HG03469 (cell line): ENCODE measurements at regions not wholly inside any gene's neighbourhood (a gene's known extent, or its start where the extent isn't known, plus 50 kb on each side); places are given as distances from the start of the nearest gene placed in this dataset.

ENCODE experiments used
- ATAC-seq: cut with Tn5 transposase; IDR thresholded peaks from one replicate; pipeline ENCODE4 v1.9.1; 2021; ENCODE audit warnings: mild to moderate bottlenecking, moderate library complexity, moderate number of reproducible peaks; ENCODE audit not compliant: unreplicated experiment

- peak; percentile 98 for ATAC-seq
These were observed 110.2 kb downstream of the ELAPOR2 start for GRCh38 chr7:86949052-86949778.

GRCh38 chr7:86947929-86948328 lies 111.5 kb downstream of the ELAPOR2 start:
- ATAC-seq, result no peak

GRCh38 chr7:86943447-86943846 lies 116.0 kb downstream of the ELAPOR2 start:
- ATAC-seq, result no peak

- no peak for ATAC-seq
These were observed 116.5 kb downstream of the ELAPOR2 start for GRCh38 chr7:86942995-86943394.

GRCh38 chr7:86942081-86942480 lies 117.4 kb downstream of the ELAPOR2 start:
- ATAC-seq, result no peak

GRCh38 chr7:86939197-86939814 lies 120.1 kb downstream of the ELAPOR2 start:
- no peak for ATAC-seq

- ATAC-seq, result no peak
These were observed 122.0 kb downstream of the ELAPOR2 start for GRCh38 chr7:86937363-86937878.

GRCh38 chr7:86933295-86933845 lies 126.1 kb downstream of the ELAPOR2 start:
- ATAC-seq, result no peak

GRCh38 chr7:86932038-86932512 lies 127.4 kb downstream of the ELAPOR2 start:
- no peak for ATAC-seq

GRCh38 chr7:86931439-86931838 lies 128.0 kb downstream of the ELAPOR2 start:
- no peak for ATAC-seq

GRCh38 chr7:86930554-86931307 lies 128.7 kb downstream of the ELAPOR2 start:
- no peak for ATAC-seq

GRCh38 chr7:86929293-86930109 lies 130.0 kb downstream of the ELAPOR2 start:
- no peak for ATAC-seq

GRCh38 chr7:86928308-86928707 lies 131.1 kb downstream of the ELAPOR2 start:
- ATAC-seq, result no peak

GRCh38 chr7:86926732-86927131 lies 132.7 kb downstream of the ELAPOR2 start:
- ATAC-seq, result peak; percentile 39

GRCh38 chr7:86925221-86925620 lies 134.2 kb downstream of the ELAPOR2 start:
- no peak for ATAC-seq

- no peak for ATAC-seq
These were observed 135.9 kb downstream of the ELAPOR2 start for GRCh38 chr7:86923527-86923926.

- no peak for ATAC-seq
These were observed 139.3 kb downstream of the ELAPOR2 start for GRCh38 chr7:86920154-86920553.

GRCh38 chr7:86918245-86918644 lies 141.2 kb downstream of the ELAPOR2 start:
- ATAC-seq, result no peak

GRCh38 chr7:86916277-86916825 lies 143.1 kb downstream of the ELAPOR2 start:
- no peak for ATAC-seq

GRCh38 chr7:86914551-86914950 lies 144.9 kb downstream of the ELAPOR2 start:
- no peak for ATAC-seq
